HepG2 (cell line): ENCODE measurements at regions not wholly inside any gene's neighbourhood (a gene's known extent, or its start where the extent isn't known, plus 50 kb on each side); places are given as distances from the start of the nearest gene placed in this dataset.
"Not testable (repeated sequence)": the region's sequence is repeated elsewhere in the genome, so short reads cannot be mapped to it uniquely, and the experiment has no call there.

Experiments
- ATAC-seq: fragments of 200-7000 bp; cut with Tn5 transposase; 3 replicates; pipeline ENCODE4 v1.9.1; 2020; ENCODE audit warnings: mild to moderate bottlenecking, moderate library complexity
- BruUV-seq: library from RNA; stranded (reverse); fragments of 400-500 nt; replicated peaks from 2 replicates; lab custom pipeline; 2021; lab: Mats Ljungman, UMichigan
- CTCF ChIA-PET: fragments of 300-600 bp; formaldehyde crosslinking; extraction: SDS; loops from one replicate; lab custom pipeline; 2021; ENCODE audit warnings: low total read pairs, inconsistent platforms, low intra/inter-chr PET ratio; lab: Yijun Ruan, JAX
- POLR2A ChIA-PET: fragments of 350-600 bp; sonication (Branson Sonifier 250); formaldehyde crosslinking; loops from one replicate; lab custom pipeline; 2020; ENCODE audit warnings: antibody characterized with exemption, inconsistent platforms; lab: Yijun Ruan, JAX
- DNase-seq: peaks from one replicate; pipeline ENCODE4 v3.0.0-alpha.2; 2015; ENCODE audit warnings: low spot score
- FAIRE-seq: peaks from 3 replicates; lab custom pipeline; 2011; peaks lifted over from hg19 to GRCh38; lab: Jason Lieb, UNC
- H2AFZ ChIP-seq: one replicate; pipeline ENCODE4 v1.6.1; 2011; ENCODE audit warnings: low read length, inconsistent platforms
- H3K27ac ChIP-seq: fragments of 300-600 bp; 3 replicates; pipeline ENCODE4 v1.8.0; 2011; ENCODE audit warnings: mixed run types, mild to moderate bottlenecking, mixed read lengths, low read length, inconsistent platforms; ENCODE audit not compliant: insufficient read depth; ENCODE audit errors: extremely low read length
- H3K27me3 ChIP-seq, 2 experiments: fragments of 200-600 bp in 1 of 2; 2 replicates in 1 of 2; 3 replicates in 1 of 2; pipeline versions ENCODE4 v1.6.0 to v1.8.0; 2011; ENCODE audit warnings: low read length in 2 of 2, mild to moderate bottlenecking in 2 of 2, moderate library complexity in 2 of 2, inconsistent platforms in 1 of 2; ENCODE audit not compliant: insufficient read depth in 2 of 2, control insufficient read depth in 1 of 2
- H3K36me3 ChIP-seq, 2 experiments: fragments of 200-600 bp in 1 of 2; replicated peaks in 1 of 2; 2 replicates in 1 of 2; 3 replicates in 1 of 2; pipeline versions ENCODE4 v1.5.1 to v1.8.0; 2011; ENCODE audit warnings: low read length in 2 of 2, inconsistent platforms in 1 of 2; ENCODE audit not compliant: insufficient read depth in 2 of 2, control insufficient read depth in 1 of 2
- H3K4me1 ChIP-seq: 2 replicates; pipeline ENCODE4 v1.5.1; 2012; ENCODE audit warnings: low read length, inconsistent platforms; ENCODE audit not compliant: insufficient read depth
- H3K4me2 ChIP-seq: 2 replicates; pipeline ENCODE4 v1.6.0; 2011; ENCODE audit warnings: low read depth, low read length, inconsistent platforms
- H3K4me3 ChIP-seq, 3 experiments: fragments of 200-600 bp in 1 of 3; sonication (generic), shearing (Covaris generic) in 1 of 3; replicated peaks in 1 of 3; 2 replicates each; pipeline ENCODE4 v1.5.1; 2011 to 2016; ENCODE audit warnings: low read length in 3 of 3, inconsistent platforms in 2 of 3, low read depth in 2 of 3, mild to moderate bottlenecking in 2 of 3, control low read depth in 1 of 3, mixed read lengths in 1 of 3; ENCODE audit not compliant: insufficient read depth in 1 of 3
- H3K79me2 ChIP-seq: one replicate; pipeline ENCODE4 v1.6.1; 2011; ENCODE audit warnings: low read length, inconsistent platforms; ENCODE audit not compliant: insufficient read depth
- H3K9ac ChIP-seq: 2 replicates; pipeline ENCODE4 v1.6.0; 2011; ENCODE audit warnings: mild to moderate bottlenecking, low read depth, low read length, inconsistent platforms; ENCODE audit not compliant: insufficient read depth
- H3K9me3 ChIP-seq: 2 replicates; pipeline ENCODE4 v1.5.1; 2012; ENCODE audit warnings: mild to moderate bottlenecking, low read length
- H4K20me1 ChIP-seq: 2 replicates; pipeline ENCODE4 v1.6.0; 2011; ENCODE audit warnings: inconsistent platforms, mild to moderate bottlenecking, low read length, moderate library complexity; ENCODE audit not compliant: insufficient read depth
- MBD4 ChIP-seq: IDR thresholded peaks from 2 replicates; pipeline ENCODE4 v1.6.1; 2012; ENCODE audit warnings: low read length, inconsistent platforms, borderline replicate concordance
- RFX5 ChIP-seq: IDR thresholded peaks from 2 replicates; pipeline ENCODE4 v1.6.1; 2011; ENCODE audit warnings: low read depth, low read length, improper control_type of control experiment
- RNF219 ChIP-seq: sonication (generic); formaldehyde crosslinking; IDR thresholded peaks from 2 replicates; pipeline ENCODE4 v1.5.0; 2020; ENCODE audit warnings: mild to moderate bottlenecking, missing genetic modification reagents
- SALL2 ChIP-seq: sonication (generic); formaldehyde crosslinking; IDR thresholded peaks from 2 replicates; pipeline ENCODE4 v1.8.1; 2023; ENCODE audit warnings: mild to moderate bottlenecking, missing genetic modification reagents, inconsistent platforms
- U2AF2 ChIP-seq: fragments of 200-400 bp; formaldehyde crosslinking; IDR thresholded peaks from 2 replicates; pipeline ENCODE4 v1.6.1; 2017; ENCODE audit warnings: low read depth, mild to moderate bottlenecking, low read length
- ZNF234 ChIP-seq: sonication (generic); formaldehyde crosslinking; conservative IDR thresholded peaks from 2 replicates; pipeline ENCODE4 v1.5.1; 2020; ENCODE audit warnings: mild to moderate bottlenecking, missing genetic modification reagents
- ZNF251 ChIP-seq: sonication (generic); formaldehyde crosslinking; IDR thresholded peaks from 2 replicates; pipeline ENCODE4 v1.9.0; 2021; ENCODE audit warnings: mild to moderate bottlenecking, missing genetic modification reagents
- ZSCAN22 ChIP-seq: sonication (generic); formaldehyde crosslinking; IDR thresholded peaks from 2 replicates; pipeline ENCODE4 v1.4.0; 2020; ENCODE audit warnings: mild to moderate bottlenecking, missing genetic modification reagents
- ZSCAN5A ChIP-seq: sonication (generic); formaldehyde crosslinking; IDR thresholded peaks from 2 replicates; pipeline ENCODE4 v1.8.0; 2022; ENCODE audit warnings: mild to moderate bottlenecking, missing genetic modification reagents, borderline replicate concordance
- WGBS: methylation state at CpG from one replicate; pipeline ENCODE4 v1.1.6; 2017; ENCODE audit warnings: low lambda C conversion rate; 5-methylcytosine and 5-hydroxymethylcytosine counted together
- in situ Hi-C: cut with HindIII; loops from 2 replicates; pipeline ENCODE4 v1.10.0; 2017; ENCODE audit warnings: low pct_unique_long_range_greater_than_20kb; ENCODE audit not compliant: extremely low pct_ligation_motif_present
- intact Hi-C: fragments of 100-400 bp; cut with micrococcal nuclease; formaldehyde crosslinking; loops from one replicate; pipeline ENCODE4 v1.10.0; 2022; ENCODE audit not compliant: unreplicated experiment
- TF ChIP-seq, protein P1 (sequence below): sonication (generic); formaldehyde crosslinking; IDR thresholded peaks from 2 replicates; pipeline ENCODE4 v1.4.0; 2020; ENCODE audit warnings: missing genetic modification reagents

DNA sequence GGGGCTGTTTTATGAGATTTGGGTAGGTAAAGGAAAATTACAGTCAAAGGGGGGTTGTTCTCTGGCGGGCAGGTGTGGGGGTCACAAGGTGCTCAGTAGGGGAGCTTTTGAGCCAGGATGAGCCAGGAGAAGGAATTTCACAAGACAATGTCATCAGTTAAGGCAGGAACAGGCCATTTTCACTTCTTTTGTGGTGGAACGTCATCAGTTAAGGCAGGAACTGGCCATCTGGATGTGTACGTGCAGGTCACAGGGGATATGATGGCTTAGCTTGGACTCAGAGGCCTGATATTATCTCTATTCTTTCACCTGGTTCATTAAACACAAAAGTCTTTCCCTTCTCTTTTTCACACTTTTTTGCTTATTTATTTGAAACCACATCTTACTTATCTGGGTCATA, 230.2 kb downstream of the PYDC2 start:
- intact Hi-C loops, H3K4me2 ChIP-seq: not testable (repeated sequence)

GRCh38 chr3:191695131-191695814, 234.3 kb downstream of the PYDC2 start:
- WGBS, result 53% methylated on average over 7 of the region's 7 CpGs
- no peak for ATAC-seq
- intact Hi-C loops, result no loop called here
- TF ChIP-seq ZSCAN5A (no peak), SALL2 (CRISPR knock-in tag) (no peak), U2AF2 (no peak), RFX5 (no peak), MBD4 (no peak), ZSCAN22 (CRISPR knock-in tag) (no peak), ZNF251 (no peak), RNF219 (no peak), ZNF234 (no peak)
- TF ChIP-seq, protein P1, sequence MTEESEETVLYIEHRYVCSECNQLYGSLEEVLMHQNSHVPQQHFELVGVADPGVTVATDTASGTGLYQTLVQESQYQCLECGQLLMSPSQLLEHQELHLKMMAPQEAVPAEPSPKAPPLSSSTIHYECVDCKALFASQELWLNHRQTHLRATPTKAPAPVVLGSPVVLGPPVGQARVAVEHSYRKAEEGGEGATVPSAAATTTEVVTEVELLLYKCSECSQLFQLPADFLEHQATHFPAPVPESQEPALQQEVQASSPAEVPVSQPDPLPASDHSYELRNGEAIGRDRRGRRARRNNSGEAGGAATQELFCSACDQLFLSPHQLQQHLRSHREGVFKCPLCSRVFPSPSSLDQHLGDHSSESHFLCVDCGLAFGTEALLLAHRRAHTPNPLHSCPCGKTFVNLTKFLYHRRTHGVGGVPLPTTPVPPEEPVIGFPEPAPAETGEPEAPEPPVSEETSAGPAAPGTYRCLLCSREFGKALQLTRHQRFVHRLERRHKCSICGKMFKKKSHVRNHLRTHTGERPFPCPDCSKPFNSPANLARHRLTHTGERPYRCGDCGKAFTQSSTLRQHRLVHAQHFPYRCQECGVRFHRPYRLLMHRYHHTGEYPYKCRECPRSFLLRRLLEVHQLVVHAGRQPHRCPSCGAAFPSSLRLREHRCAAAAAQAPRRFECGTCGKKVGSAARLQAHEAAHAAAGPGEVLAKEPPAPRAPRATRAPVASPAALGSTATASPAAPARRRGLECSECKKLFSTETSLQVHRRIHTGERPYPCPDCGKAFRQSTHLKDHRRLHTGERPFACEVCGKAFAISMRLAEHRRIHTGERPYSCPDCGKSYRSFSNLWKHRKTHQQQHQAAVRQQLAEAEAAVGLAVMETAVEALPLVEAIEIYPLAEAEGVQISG, result no peak

More for the DNA sequence above, 230.2 kb downstream of the PYDC2 start:
- in situ Hi-C loops, DNase-seq, CTCF ChIA-PET, H3K27ac ChIP-seq, H3K4me3 ChIP-seq, H3K27me3 ChIP-seq, H3K9me3 ChIP-seq, FAIRE-seq, BruUV-seq, H4K20me1 ChIP-seq, H3K79me2 ChIP-seq, ATAC-seq, H3K4me1 ChIP-seq, POLR2A ChIA-PET, H3K9ac ChIP-seq, H2AFZ ChIP-seq, H3K36me3 ChIP-seq: not testable (repeated sequence)
- 33% methylated on average over 2 of the region's 3 CpGs for WGBS

More at GRCh38 chr3:191695131-191695814, 234.3 kb downstream of the PYDC2 start:
- H3K27me3 ChIP-seq, result no peaks in the 10 kb centered on the region
- no peaks in the 10 kb centered on the region for H3K36me3 ChIP-seq
- no peaks in the 10 kb centered on the region for H4K20me1 ChIP-seq
- DNase-seq, result no peak
- H3K4me1 ChIP-seq, result no peaks in the 10 kb centered on the region
- H3K79me2 ChIP-seq, result no peaks in the 10 kb centered on the region
- BruUV-seq, result no TSS peak
- H3K4me2 ChIP-seq, result no peak overlapping the region
- CTCF ChIA-PET, result no interaction called here
- no peak overlapping the region for H3K9ac ChIP-seq
- H2AFZ ChIP-seq, result no peak overlapping the region
- POLR2A ChIA-PET, result no interaction called here
- in situ Hi-C loops, result no loop called here
- no peak overlapping the region for H3K27ac ChIP-seq
- H3K4me3 ChIP-seq, result no peak overlapping the region
- H3K9me3 ChIP-seq, result no peaks in the 10 kb centered on the region
- FAIRE-seq, result no peak
